Astrocyte of the spinal cord (primary cell): ENCODE measurements at regions not wholly inside any gene's neighbourhood (a gene's known extent, or its start where the extent isn't known, plus 50 kb on each side); places are given as distances from the start of the nearest gene placed in this dataset.

Experiments used
- DNase-seq: peaks from one replicate; pipeline ENCODE4 v3.0.0; 2011; ENCODE audit warnings: low read depth, low spot score
- H3K4me3 ChIP-seq: 2 replicates; pipeline ENCODE4 v1.5.1; 2011; ENCODE audit warnings: low read depth, mild to moderate bottlenecking, low read length, moderate library complexity
- in situ Hi-C: cut with HindIII; loops from 2 replicates; pipeline ENCODE4 v1.10.0; 2017; ENCODE audit warnings: low sequenced_read_pairs
- TF ChIP-seq, protein P1 (sequence below): IDR thresholded peaks from 2 replicates; pipeline ENCODE4 v1.5.1; 2012; ENCODE audit warnings: low read depth, mild to moderate bottlenecking, low read length, inconsistent platforms

DNA sequence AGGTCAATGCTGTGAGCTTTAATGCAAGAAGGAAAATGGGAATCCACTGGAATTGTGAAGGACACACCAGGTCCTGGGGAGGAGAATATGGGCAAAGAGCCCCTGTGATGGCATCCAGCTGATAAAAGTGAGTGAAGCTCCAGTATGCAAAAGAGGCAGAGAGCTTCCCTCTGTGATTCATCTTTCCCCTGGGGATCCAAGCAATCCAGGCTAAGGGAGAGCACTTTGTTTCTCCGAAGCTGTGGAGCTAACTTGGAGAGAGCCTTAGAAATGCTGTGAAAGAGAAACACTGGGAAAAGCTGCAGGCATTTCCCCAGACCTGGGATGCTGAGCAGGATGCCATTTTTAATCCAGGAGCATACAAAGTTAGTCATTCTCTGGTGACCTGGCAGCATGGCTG lies 489.5 kb downstream of the SH2D4B start:
- in situ Hi-C loops = no loop called here
- H3K4me3 ChIP-seq = no peak overlapping the region
- TF ChIP-seq, protein P1, sequence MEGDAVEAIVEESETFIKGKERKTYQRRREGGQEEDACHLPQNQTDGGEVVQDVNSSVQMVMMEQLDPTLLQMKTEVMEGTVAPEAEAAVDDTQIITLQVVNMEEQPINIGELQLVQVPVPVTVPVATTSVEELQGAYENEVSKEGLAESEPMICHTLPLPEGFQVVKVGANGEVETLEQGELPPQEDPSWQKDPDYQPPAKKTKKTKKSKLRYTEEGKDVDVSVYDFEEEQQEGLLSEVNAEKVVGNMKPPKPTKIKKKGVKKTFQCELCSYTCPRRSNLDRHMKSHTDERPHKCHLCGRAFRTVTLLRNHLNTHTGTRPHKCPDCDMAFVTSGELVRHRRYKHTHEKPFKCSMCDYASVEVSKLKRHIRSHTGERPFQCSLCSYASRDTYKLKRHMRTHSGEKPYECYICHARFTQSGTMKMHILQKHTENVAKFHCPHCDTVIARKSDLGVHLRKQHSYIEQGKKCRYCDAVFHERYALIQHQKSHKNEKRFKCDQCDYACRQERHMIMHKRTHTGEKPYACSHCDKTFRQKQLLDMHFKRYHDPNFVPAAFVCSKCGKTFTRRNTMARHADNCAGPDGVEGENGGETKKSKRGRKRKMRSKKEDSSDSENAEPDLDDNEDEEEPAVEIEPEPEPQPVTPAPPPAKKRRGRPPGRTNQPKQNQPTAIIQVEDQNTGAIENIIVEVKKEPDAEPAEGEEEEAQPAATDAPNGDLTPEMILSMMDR = no peak
- no peak for DNase-seq

DNA sequence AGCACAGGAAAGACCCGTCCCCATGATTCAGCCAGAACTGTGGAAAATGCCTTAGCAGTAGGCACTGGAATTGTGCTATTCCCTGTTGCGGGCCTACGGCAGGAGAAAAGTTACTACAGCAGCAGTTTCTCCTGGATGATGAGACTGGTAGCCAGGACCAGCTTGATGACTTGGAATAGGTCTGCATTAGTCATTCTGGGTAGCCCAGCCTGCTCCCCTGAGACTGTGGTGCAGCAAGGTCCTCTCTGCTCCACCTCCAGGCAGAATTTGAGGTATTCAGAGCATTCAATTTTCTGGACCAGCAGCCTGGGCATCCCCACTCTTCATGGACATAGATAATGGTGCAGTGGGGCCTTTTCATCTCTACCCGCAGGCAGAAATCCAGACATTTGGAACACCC lies 490.0 kb downstream of the SH2D4B start:
- in situ Hi-C loops = no loop called here
- TF ChIP-seq, protein P1 = no peak
- no peak overlapping the region for H3K4me3 ChIP-seq
- DNase-seq = no peak

GRCh38 chr10:81031774-81032173 lies 494.1 kb downstream of the SH2D4B start:
- TF ChIP-seq, protein P1 = no peak
- in situ Hi-C loops = no loop called here
- no peak overlapping the region for H3K4me3 ChIP-seq
- DNase-seq = no peak

GRCh38 chr10:81034383-81034782 lies 496.7 kb downstream of the SH2D4B start:
- no peak for DNase-seq
- in situ Hi-C loops = no loop called here
- no peak overlapping the region for H3K4me3 ChIP-seq
- TF ChIP-seq, protein P1 = no peak

DNA sequence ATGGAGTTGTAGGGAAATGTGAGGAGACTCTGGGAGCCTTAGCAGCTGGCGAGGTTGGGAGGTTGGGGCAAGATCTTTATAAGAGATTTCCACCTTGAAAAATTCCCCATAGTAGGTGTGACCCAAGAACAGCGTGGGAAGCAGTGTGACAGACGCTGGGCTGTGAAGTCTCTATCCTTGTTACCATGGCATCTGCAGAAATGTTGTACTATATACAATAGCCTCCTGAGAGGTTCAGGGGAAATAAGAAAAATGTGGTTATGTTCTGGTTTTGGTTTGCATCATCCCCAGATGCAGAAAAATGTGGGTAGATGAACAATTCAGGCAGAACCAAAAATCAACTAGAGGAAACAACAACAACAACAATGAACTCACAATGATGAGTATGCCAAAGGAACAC lies 498.6 kb downstream of the SH2D4B start:
- in situ Hi-C loops = no loop called here
- H3K4me3 ChIP-seq = no peak overlapping the region
- TF ChIP-seq, protein P1 = no peak
- no peak for DNase-seq

- TF ChIP-seq, protein P1 = no peak
- in situ Hi-C loops = no loop called here
- no peak overlapping the region for H3K4me3 ChIP-seq
- no peak for DNase-seq
These were observed 502.3 kb downstream of the SH2D4B start for GRCh38 chr10:81040031-81040430.

DNA sequence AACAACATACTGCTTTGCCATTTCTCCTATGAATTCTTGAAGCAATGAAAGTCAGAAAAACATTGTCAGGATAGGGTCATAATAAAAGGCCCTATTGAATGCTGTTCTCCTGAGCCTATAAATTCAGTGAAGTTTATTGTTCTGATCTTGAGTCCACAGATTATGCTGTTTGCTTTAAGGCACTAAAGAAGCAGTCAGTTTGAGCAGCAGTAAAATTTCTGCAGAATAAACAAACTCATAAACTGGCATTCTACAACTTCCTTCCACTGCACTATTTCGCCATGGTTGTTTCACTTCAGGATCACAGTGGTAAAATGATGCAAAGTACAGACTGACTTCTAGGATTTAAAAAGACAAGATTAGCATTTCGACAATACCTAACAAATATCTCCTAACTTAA lies 503.2 kb downstream of the SH2D4B start:
- no peak for DNase-seq
- TF ChIP-seq, protein P1 = no peak
- in situ Hi-C loops = no loop called here
- no peak overlapping the region for H3K4me3 ChIP-seq
